ENCODE measurements at regions not wholly inside any gene's neighbourhood (a gene's known extent, or its start where the extent isn't known, plus 50 kb on each side); places are given as distances from the start of the nearest gene placed in this dataset.

DNA sequence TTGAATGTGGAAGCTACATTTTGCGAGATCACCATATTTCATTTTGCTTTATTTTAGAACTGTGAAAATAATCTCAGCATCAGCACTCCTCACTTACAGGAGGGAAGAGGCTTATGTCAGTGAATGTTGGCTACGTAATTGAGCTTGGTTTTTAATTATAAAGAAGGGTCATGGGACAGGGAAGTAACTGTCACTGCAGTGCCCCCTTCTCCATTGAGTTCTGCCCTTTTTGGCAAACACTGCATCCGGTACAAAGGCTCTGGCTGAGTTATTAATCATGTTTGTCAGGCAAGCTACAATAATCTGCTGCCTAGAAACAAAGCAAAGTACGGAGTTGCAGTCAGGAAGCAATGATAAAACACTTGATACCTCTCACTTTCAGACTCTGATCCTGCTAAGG is 546.7 kb downstream of the SNAPC1 start:
- WGBS (ENCODE audit: insufficient coverage, low coverage, missing lambda C conversion rate) = 0% methylated on average over 2 of the region's 4 CpGs
- H2AFZ ChIP-seq (ENCODE audit: low read depth, low read length) = no peak overlapping the region
- DNase-seq (ENCODE audit: extremely low read depth in 1 of 4, low spot score in 3 of 4) (no peak), FAIRE-seq (no peak), ATAC-seq (no peak)
- H3K79me2 ChIP-seq (ENCODE audit: control insufficient read depth, insufficient read depth, low read length) = no peaks in the 10 kb centered on the region
- H3K4me3 ChIP-seq = no peak overlapping the region
- H3K9ac ChIP-seq (ENCODE audit: insufficient read depth in 1 of 2, low read depth in 2 of 2, low read length in 2 of 2) = no peak overlapping the region
- no peaks in the 10 kb centered on the region for H4K20me1 ChIP-seq (replicated peaks; ENCODE audit: control insufficient read depth, insufficient read depth, low read length)
- no peaks in the 10 kb centered on the region for H3K9me3 ChIP-seq (replicated peaks; ENCODE audit: control insufficient read depth, insufficient read depth, low read depth, low read length)
- no peaks in the 10 kb centered on the region for H3K27me3 ChIP-seq (ENCODE audit: control insufficient read depth in 2 of 2, insufficient read depth in 2 of 2, low read length in 2 of 2)
- H3K4me1 ChIP-seq (replicated peaks in 1 of 2; ENCODE audit: control insufficient read depth in 2 of 2, insufficient read depth in 2 of 2, low read length in 2 of 2) = no peaks in the 10 kb centered on the region
- H3K9me1 ChIP-seq (ENCODE audit: control insufficient read depth, insufficient read depth, low read length) = no peaks in the 10 kb centered on the region
- no peak for TF ChIP-seq PURB (CRISPR knock-in tag; IDR thresholded peaks at IDR 0.05; ENCODE audit: low read depth)
- TF ChIP-seq BMI1 (IDR thresholded peaks at IDR 0.05; ENCODE audit: low read length) = no peak
- no peak for TF ChIP-seq ARID1B (IDR thresholded peaks at IDR 0.05)
- TF ChIP-seq NELFE (IDR thresholded peaks at IDR 0.05; ENCODE audit: insufficient read depth, insufficient read length) = no peak
- no peak for TF ChIP-seq TAL1 (IDR thresholded peaks at IDR 0.05)
- TF ChIP-seq, protein P1, sequence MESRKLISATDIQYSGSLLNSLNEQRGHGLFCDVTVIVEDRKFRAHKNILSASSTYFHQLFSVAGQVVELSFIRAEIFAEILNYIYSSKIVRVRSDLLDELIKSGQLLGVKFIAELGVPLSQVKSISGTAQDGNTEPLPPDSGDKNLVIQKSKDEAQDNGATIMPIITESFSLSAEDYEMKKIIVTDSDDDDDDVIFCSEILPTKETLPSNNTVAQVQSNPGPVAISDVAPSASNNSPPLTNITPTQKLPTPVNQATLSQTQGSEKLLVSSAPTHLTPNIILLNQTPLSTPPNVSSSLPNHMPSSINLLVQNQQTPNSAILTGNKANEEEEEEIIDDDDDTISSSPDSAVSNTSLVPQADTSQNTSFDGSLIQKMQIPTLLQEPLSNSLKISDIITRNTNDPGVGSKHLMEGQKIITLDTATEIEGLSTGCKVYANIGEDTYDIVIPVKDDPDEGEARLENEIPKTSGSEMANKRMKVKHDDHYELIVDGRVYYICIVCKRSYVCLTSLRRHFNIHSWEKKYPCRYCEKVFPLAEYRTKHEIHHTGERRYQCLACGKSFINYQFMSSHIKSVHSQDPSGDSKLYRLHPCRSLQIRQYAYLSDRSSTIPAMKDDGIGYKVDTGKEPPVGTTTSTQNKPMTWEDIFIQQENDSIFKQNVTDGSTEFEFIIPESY (CRISPR knock-in tag; IDR thresholded peaks at IDR 0.05) = no peak
- TF ChIP-seq KLF10 (CRISPR knock-in tag; IDR thresholded peaks at IDR 0.05) = no peak
- no peak for TF ChIP-seq PML (IDR thresholded peaks at IDR 0.05; ENCODE audit: low read length)
- no peak for TF ChIP-seq KAT7 (CRISPR knock-in tag; IDR thresholded peaks at IDR 0.05; ENCODE audit: borderline replicate concordance)
- TF ChIP-seq XRCC3 (IDR thresholded peaks at IDR 0.05) = no peak
- TF ChIP-seq SNIP1 (IDR thresholded peaks at IDR 0.05; ENCODE audit: low read depth) = no peak
- in situ Hi-C loops (cut with MboI) (no loop called here), intact Hi-C loops (cut with micrococcal nuclease) (no loop called here)
- CTCF ChIA-PET (ENCODE audit: low intra/inter-chr PET ratio) = no interaction called here
- no peaks in the 10 kb centered on the region for H3K36me3 ChIP-seq (ENCODE audit: control insufficient read depth, insufficient read depth, low read length)
- no peak overlapping the region for H3K27ac ChIP-seq (ENCODE audit: extremely low read depth, low read depth, low read length)
- no TSS peak for BruUV-seq (replicated peaks)
- H3K4me2 ChIP-seq (ENCODE audit: insufficient read depth, low read length) = no peak overlapping the region
- POLR2A ChIA-PET = no interaction called here
